OCI-LY7 (cell line): ENCODE measurements at regions not wholly inside any gene's neighbourhood (a gene's known extent, or its start where the extent isn't known, plus 50 kb on each side); places are given as distances from the start of the nearest gene placed in this dataset.

ENCODE experiments used
- EZH2phosphoT487 ChIP-seq: fragments of 200-600 bp; sonication (generic); IDR thresholded peaks from 2 replicates; pipeline ENCODE4 v1.6.1; 2018; ENCODE audit warnings: low read depth, borderline replicate concordance, mild to moderate bottlenecking, mixed run types, antibody characterized with exemption, low read length, moderate library complexity, mixed read lengths
- TF ChIP-seq, protein P1 (sequence below): fragments of 200-600 bp; sonication (generic); conservative IDR thresholded peaks from 2 replicates; pipeline ENCODE4 v1.5.1; 2014; ENCODE audit warnings: mild to moderate bottlenecking, antibody characterized with exemption, low read length, moderate library complexity, mixed read lengths

DNA sequence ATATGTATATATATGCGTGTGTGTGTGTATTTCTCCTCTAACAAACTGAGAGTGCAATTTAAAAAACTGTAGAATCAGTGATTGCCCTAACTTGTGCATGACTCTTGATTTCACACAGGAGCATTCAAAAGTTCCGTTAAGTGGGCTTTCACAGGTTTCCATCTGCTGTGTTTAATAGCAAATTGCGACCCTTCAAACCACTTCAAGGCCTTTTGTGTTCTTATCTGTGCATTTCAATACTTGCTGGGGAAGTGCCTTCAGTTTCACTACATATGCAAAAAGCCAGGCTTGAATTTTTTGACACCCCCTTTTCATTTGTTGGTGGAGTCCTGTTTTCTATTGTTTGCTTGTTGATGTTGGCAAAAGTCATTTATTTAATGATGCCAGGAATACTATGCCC, 158.0 kb downstream of the TM9SF2 start:
- no peak for TF ChIP-seq EZH2phosphoT487
- TF ChIP-seq, protein P1, sequence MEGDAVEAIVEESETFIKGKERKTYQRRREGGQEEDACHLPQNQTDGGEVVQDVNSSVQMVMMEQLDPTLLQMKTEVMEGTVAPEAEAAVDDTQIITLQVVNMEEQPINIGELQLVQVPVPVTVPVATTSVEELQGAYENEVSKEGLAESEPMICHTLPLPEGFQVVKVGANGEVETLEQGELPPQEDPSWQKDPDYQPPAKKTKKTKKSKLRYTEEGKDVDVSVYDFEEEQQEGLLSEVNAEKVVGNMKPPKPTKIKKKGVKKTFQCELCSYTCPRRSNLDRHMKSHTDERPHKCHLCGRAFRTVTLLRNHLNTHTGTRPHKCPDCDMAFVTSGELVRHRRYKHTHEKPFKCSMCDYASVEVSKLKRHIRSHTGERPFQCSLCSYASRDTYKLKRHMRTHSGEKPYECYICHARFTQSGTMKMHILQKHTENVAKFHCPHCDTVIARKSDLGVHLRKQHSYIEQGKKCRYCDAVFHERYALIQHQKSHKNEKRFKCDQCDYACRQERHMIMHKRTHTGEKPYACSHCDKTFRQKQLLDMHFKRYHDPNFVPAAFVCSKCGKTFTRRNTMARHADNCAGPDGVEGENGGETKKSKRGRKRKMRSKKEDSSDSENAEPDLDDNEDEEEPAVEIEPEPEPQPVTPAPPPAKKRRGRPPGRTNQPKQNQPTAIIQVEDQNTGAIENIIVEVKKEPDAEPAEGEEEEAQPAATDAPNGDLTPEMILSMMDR: no peak
